Left ventricle myocardium inferior (tissue), 1 donor: ENCODE measurements at regions not wholly inside any gene's neighbourhood (a gene's known extent, or its start where the extent isn't known, plus 50 kb on each side); places are given as distances from the start of the nearest gene placed in this dataset.

Source experiments
- DNase-seq: peaks from one replicate; pipeline ENCODE4 v3.0.0-alpha.2; 2020
- H3K27ac ChIP-seq: fragments of 200-600 bp; replicated peaks from 2 replicates; pipeline ENCODE4 v1.8.0; 2021
- H3K27me3 ChIP-seq: fragments of 200-600 bp; 2 replicates; pipeline ENCODE4 v1.8.0; 2021; ENCODE audit warnings: low read depth
- H3K36me3 ChIP-seq: fragments of 200-600 bp; 2 replicates; pipeline ENCODE4 v1.8.0; 2021
- H3K4me1 ChIP-seq: fragments of 200-600 bp; 2 replicates; pipeline ENCODE4 v1.8.0; 2021
- H3K4me3 ChIP-seq: fragments of 200-600 bp; 2 replicates; pipeline ENCODE4 v1.8.0; 2021; ENCODE audit warnings: mild to moderate bottlenecking, moderate library complexity
- H3K9me3 ChIP-seq: fragments of 200-600 bp; replicated peaks from 2 replicates; pipeline ENCODE4 v1.8.0; 2021
- intact Hi-C: fragments of 100-400 bp; cut with micrococcal nuclease; formaldehyde crosslinking; loops from one replicate; pipeline ENCODE4 v1.11.0; 2022
- TF ChIP-seq, protein P1 (sequence below): fragments of 200-600 bp; IDR thresholded peaks from 2 replicates; pipeline ENCODE4 v1.8.0; 2021; ENCODE audit warnings: antibody characterized with exemption, mild to moderate bottlenecking, borderline replicate concordance
- donor health status: DM: no; HTN: yes; CAD: no; lungs with severe emphysema.

DNA sequence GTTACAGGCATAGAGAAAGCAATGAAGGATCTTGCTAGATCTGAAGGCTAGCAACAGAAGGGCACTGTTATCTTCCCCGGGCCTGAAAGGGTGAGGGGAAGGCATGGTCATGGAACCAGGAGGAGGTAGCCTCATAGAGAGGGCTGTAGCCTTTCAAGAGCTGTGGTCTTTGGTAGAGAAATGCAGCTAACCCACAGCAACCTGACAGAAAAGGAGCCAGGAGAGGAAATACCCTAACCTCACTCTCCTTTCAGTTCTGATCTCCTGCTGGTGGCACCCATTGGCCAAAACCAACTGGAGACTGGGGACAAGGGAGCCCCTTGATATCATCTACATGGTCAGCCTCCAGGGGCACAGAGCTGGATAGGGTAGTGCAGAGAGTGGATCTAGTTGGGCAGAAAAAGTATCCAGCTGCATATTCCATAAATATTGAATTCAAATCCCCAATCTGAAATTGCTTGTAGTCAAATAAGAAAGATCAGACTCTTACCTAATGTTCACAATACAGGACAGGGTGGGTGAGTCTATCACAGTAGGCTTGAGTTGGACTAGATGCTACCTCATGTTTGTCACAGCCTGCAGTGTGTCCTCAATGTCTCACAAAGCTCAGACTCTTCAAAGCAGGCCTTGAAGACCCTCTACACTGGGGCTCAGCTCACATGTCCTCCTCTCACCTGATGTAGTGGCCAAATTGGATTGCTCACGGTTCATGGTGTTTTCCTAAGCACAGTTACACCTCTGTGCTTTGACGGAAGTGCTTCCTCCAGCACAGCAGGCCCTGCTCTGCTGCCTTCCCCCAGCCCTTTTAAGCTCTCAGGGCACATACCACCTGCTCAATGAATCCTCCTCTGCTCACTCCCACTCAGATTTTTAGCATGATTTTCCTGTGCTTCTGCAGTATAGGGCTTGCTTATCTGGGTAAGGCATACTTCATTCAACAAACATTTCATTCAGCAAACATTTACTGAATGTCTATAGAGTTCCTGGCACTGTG, 74.1 kb upstream of the JUN start:
- H3K27ac ChIP-seq: no peak overlapping the region
- H3K36me3 ChIP-seq: no peaks in the 10 kb centered on the region
- H3K4me1 ChIP-seq: peaks cover 7% of the 10 kb centered on the region
- TF ChIP-seq, protein P1, sequence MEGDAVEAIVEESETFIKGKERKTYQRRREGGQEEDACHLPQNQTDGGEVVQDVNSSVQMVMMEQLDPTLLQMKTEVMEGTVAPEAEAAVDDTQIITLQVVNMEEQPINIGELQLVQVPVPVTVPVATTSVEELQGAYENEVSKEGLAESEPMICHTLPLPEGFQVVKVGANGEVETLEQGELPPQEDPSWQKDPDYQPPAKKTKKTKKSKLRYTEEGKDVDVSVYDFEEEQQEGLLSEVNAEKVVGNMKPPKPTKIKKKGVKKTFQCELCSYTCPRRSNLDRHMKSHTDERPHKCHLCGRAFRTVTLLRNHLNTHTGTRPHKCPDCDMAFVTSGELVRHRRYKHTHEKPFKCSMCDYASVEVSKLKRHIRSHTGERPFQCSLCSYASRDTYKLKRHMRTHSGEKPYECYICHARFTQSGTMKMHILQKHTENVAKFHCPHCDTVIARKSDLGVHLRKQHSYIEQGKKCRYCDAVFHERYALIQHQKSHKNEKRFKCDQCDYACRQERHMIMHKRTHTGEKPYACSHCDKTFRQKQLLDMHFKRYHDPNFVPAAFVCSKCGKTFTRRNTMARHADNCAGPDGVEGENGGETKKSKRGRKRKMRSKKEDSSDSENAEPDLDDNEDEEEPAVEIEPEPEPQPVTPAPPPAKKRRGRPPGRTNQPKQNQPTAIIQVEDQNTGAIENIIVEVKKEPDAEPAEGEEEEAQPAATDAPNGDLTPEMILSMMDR: no peak
- H3K9me3 ChIP-seq: no peaks in the 10 kb centered on the region
- H3K27me3 ChIP-seq: no peaks in the 10 kb centered on the region
- no peak overlapping the region for H3K4me3 ChIP-seq
- no peak for DNase-seq
- intact Hi-C loops: no loop called here

DNA sequence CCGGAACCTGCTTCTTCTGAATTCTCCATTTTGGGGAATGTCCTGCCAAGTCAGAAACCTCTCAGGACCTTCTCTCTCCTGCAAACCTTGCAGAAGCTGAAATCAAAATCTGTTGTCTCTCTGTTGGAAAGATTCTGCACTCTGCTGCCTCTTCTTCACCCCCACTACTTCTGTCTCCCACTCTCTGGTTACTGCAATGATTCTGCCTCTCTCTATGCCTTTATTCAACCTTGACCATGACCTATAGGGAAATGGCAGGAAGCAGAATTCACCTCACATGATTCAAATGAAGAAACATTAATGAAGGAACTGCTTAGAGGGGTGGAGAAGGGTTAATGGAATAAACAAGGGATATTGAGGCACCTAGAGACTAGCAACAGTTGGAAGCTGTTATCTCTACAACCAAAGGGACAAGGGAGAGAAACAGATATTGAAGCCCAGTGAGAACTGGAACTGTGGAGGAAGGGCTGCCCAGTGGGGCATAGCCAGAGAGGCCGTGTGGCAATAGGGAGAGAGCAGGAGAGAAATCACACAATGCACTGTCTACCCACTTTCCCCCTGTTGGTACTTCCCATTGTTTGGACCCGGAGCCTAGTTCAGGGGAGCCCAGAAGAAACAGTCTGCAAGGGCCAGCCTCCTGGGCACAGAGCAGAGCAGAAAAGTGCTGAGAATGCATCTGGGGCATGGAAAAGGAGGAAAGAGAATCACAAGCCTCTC, 76.1 kb upstream of the JUN start:
- Histone ChIP-seq H3K4me1 (peaks cover 4% of the 10 kb centered on the region), H3K27me3 (no peaks in the 10 kb centered on the region), H3K36me3 (no peaks in the 10 kb centered on the region), H3K4me3 (no peak overlapping the region), H3K9me3 (no peaks in the 10 kb centered on the region), H3K27ac (no peak overlapping the region)
- TF ChIP-seq, protein P1: no peak
- DNase-seq: no peak
- intact Hi-C loops: no loop called here

- intact Hi-C loops: no loop called here
- H3K27me3 ChIP-seq: no peaks in the 10 kb centered on the region
- no peaks in the 10 kb centered on the region for H3K36me3 ChIP-seq
- TF ChIP-seq, protein P1: no peak
- H3K27ac ChIP-seq: no peak overlapping the region
- no peak overlapping the region for H3K4me3 ChIP-seq
- DNase-seq: no peak
- H3K4me1 ChIP-seq: no peaks in the 10 kb centered on the region
- no peaks in the 10 kb centered on the region for H3K9me3 ChIP-seq
These were observed 77.2 kb upstream of the JUN start for GRCh38 chr1:58861076-58861475.

DNA sequence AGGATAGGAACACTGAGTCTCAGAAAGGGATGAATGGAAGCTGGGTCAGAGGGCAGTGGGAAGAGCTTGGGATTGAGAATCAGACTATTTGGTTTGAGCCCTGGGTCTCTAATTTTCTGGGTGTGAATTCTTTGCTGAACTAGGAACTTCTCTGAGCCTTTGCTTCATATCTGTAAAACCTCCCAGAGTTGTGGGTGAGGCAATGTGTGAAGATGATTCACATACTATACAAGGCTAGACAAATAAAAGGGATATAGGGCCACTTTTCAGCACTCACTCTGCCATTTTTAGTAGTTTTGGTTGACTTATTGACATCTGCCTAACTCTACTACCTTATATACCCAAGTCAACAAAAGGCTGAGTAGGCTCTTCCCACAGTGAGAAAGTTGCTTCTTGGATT, 77.7 kb upstream of the JUN start:
- Histone ChIP-seq H3K4me1 (no peaks in the 10 kb centered on the region), H3K27ac (no peak overlapping the region), H3K36me3 (no peaks in the 10 kb centered on the region), H3K9me3 (no peaks in the 10 kb centered on the region), H3K4me3 (no peak overlapping the region), H3K27me3 (no peaks in the 10 kb centered on the region)
- DNase-seq: no peak
- TF ChIP-seq, protein P1: no peak
- intact Hi-C loops: no loop called here

DNA sequence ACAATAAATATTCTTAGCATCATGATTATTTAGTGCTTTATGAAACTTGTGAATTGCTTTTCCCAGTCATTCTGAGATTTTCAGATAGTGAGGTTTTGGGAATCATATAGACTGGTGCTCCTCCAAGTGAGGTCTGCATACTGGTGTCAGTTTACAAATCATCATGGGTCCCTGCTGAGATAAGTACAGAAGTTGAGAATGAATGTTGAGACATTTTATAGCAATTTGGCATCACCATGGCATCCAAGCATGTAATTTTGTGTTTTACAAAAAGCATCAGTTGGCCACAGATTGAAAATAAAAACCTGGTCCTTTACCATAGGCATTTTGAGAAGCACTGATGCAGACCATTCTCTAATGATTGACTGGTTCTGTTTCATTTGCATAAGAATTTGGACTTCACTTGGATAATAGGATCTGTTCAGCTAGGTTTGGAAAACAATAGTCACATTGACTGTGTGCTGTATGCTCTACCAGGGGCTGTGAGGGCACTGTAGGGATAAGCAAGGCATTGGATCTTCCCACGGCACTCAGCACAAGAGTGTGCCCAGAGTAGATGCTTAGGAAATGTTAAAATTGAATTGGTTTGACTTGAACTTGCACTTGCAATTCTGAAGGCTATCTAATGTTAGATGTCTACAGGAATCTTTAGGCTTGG, 79.0 kb upstream of the JUN start:
- Histone ChIP-seq H3K27me3 (no peaks in the 10 kb centered on the region), H3K4me3 (no peak overlapping the region)

More for the DNA sequence above, 79.0 kb upstream of the JUN start:
- Histone ChIP-seq H3K4me1 (no peaks in the 10 kb centered on the region), H3K36me3 (no peaks in the 10 kb centered on the region), H3K9me3 (no peaks in the 10 kb centered on the region), H3K27ac (no peak overlapping the region)
- no peak for DNase-seq
- intact Hi-C loops: no loop called here
- TF ChIP-seq, protein P1: no peak
